GM12878 (cell line): ENCODE measurements at regions not wholly inside any gene's neighbourhood (a gene's known extent, or its start where the extent isn't known, plus 50 kb on each side); places are given as distances from the start of the nearest gene placed in this dataset.

Source experiments
- BHLHE40 ChIP-seq, 2 experiments: fragments of 450-650 bp in 1 of 2; IDR thresholded peaks; 2 replicates each; pipeline ENCODE4 v1.6.1; 2011 to 2017; ENCODE audit warnings: low read depth in 2 of 2, borderline replicate concordance in 1 of 2, improper control_type of control experiment in 1 of 2, low read length in 1 of 2, mild to moderate bottlenecking in 1 of 2
- DPF2 ChIP-seq: fragments of 450-650 bp; IDR thresholded peaks from 2 replicates; pipeline ENCODE4 v1.6.1; 2017; ENCODE audit warnings: mild to moderate bottlenecking
- ETV6 ChIP-seq, 2 experiments: fragments of 450-650 bp in 1 of 2; IDR thresholded peaks in 1 of 2; conservative IDR thresholded peaks in 1 of 2; 2 replicates each; pipeline ENCODE4 v1.6.1; 2014; ENCODE audit warnings: antibody characterized with exemption in 1 of 2, borderline replicate concordance in 1 of 2, low read depth in 1 of 2, mild to moderate bottlenecking in 1 of 2, moderate library complexity in 1 of 2
- HDGF ChIP-seq: fragments of 450-650 bp; IDR thresholded peaks from 2 replicates; pipeline ENCODE4 v1.6.1; 2016; ENCODE audit warnings: antibody characterized with exemption
- IKZF1 ChIP-seq: fragments of 450-650 bp; conservative IDR thresholded peaks from 2 replicates; pipeline ENCODE4 v1.6.1; 2017; ENCODE audit warnings: antibody characterized with exemption, mild to moderate bottlenecking
- JUNB ChIP-seq: IDR thresholded peaks from 2 replicates; pipeline ENCODE4 v1.6.1; 2016; ENCODE audit warnings: antibody characterized with exemption, mild to moderate bottlenecking
- NBN ChIP-seq: fragments of 450-650 bp; IDR thresholded peaks from 2 replicates; pipeline ENCODE4 v1.6.1; 2016
- NR2C2 ChIP-seq: IDR thresholded peaks from 2 replicates; pipeline ENCODE4 v1.6.1; 2011; ENCODE audit warnings: borderline replicate concordance, low read depth; ENCODE audit not compliant: control insufficient read depth, insufficient read length
- RUNX3 ChIP-seq: IDR thresholded peaks from 2 replicates; pipeline ENCODE4 v1.6.1; 2012; ENCODE audit warnings: low read length, inconsistent platforms
- SMC3 ChIP-seq: IDR thresholded peaks from 2 replicates; pipeline ENCODE4 v1.6.1; 2011; ENCODE audit warnings: low read length, improper control_type of control experiment, borderline replicate concordance
- SREBF2 ChIP-seq: IDR thresholded peaks from 2 replicates; pipeline ENCODE4 v1.6.1; 2012; ENCODE audit warnings: mild to moderate bottlenecking, low read length
- SRF ChIP-seq, 2 experiments: IDR thresholded peaks; 2 replicates each; pipeline ENCODE4 v1.6.1; 2011; ENCODE audit warnings: low read depth in 2 of 2, low read length in 2 of 2, mild to moderate bottlenecking in 1 of 2, moderate library complexity in 1 of 2
- ZSCAN29 ChIP-seq: fragments of 450-650 bp; IDR thresholded peaks from 2 replicates; pipeline ENCODE4 v1.6.1; 2017; ENCODE audit warnings: mild to moderate bottlenecking, moderate library complexity
- TF ChIP-seq, protein P1 (sequence below): IDR thresholded peaks from 2 replicates; pipeline ENCODE4 v1.6.1; 2011; ENCODE audit warnings: low read depth, mild to moderate bottlenecking, low read length, moderate library complexity, borderline replicate concordance; ENCODE audit errors: extremely low read depth
- TF ChIP-seq, protein P2 (sequence below): IDR thresholded peaks from 2 replicates; pipeline ENCODE4 v1.6.1; 2012; ENCODE audit warnings: low read depth, low read length, improper control_type of control experiment
- TF ChIP-seq, protein P3 (sequence below): fragments of 450-650 bp; IDR thresholded peaks from 2 replicates; pipeline ENCODE4 v1.6.1; 2016; ENCODE audit warnings: mild to moderate bottlenecking, moderate library complexity, borderline replicate concordance
- TF ChIP-seq, protein P4 (sequence below): fragments of 150-350 bp; IDR thresholded peaks from 2 replicates; pipeline ENCODE4 v1.6.1; 2014; ENCODE audit warnings: mild to moderate bottlenecking, low read depth, low read length
- TF ChIP-seq, protein P5 (sequence below): fragments of 450-650 bp; IDR thresholded peaks from 2 replicates; pipeline ENCODE4 v1.6.1; 2016; ENCODE audit warnings: mild to moderate bottlenecking
- TF ChIP-seq, protein P6 (sequence below), 3 experiments: IDR thresholded peaks in 2 of 3; conservative IDR thresholded peaks in 1 of 3; 2 replicates each; pipeline ENCODE4 v1.5.1; 2011; ENCODE audit warnings: low read depth in 3 of 3, low read length in 3 of 3, mild to moderate bottlenecking in 3 of 3, control low read depth in 2 of 3, moderate library complexity in 2 of 3, inconsistent platforms in 1 of 3, mixed read lengths in 1 of 3; ENCODE audit not compliant: control insufficient read depth in 2 of 3, insufficient read depth in 1 of 3; ENCODE audit errors: extremely low read depth in 1 of 3

DNA sequence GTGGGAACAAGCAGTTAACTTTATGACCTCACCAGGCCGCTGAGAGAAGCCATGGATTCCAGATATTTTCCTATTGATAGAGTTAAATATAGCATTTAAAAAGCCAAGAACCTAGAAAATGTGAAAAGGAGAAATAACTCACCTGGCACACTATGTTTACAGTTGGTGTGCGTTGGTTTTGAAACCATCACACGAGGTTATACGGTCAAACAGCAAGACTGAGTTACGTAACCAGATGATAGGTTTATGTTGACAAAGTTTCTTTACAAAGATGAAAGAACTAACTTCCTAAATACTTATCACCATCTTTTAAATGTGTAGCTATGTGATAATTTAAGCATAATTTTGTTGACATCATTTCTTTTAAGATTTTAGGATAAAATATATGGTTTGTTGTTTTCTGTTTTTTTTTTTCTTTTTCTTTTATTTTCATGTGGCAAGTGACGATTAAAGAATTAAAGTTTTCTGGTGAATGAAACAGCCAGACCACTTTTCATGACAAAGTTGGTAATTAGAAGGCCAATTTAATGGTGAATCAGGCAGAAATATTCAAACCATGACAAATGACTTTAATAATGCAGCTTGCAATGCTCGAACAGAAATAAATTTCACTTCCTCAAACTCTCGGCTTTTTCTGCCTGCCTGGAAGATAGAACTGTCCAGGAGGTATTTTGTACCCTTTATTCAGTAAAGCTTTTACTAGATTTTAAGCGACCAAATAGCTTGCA is 339.1 kb upstream of the OBI1 start (continued):
- TF ChIP-seq, protein P1, sequence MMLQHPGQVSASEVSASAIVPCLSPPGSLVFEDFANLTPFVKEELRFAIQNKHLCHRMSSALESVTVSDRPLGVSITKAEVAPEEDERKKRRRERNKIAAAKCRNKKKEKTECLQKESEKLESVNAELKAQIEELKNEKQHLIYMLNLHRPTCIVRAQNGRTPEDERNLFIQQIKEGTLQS = no peak
- TF ChIP-seq, protein P2, sequence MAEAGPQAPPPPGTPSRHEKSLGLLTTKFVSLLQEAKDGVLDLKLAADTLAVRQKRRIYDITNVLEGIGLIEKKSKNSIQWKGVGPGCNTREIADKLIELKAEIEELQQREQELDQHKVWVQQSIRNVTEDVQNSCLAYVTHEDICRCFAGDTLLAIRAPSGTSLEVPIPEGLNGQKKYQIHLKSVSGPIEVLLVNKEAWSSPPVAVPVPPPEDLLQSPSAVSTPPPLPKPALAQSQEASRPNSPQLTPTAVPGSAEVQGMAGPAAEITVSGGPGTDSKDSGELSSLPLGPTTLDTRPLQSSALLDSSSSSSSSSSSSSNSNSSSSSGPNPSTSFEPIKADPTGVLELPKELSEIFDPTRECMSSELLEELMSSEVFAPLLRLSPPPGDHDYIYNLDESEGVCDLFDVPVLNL = no peak
- no peak for TF ChIP-seq ETV6 (conservative IDR thresholded peaks at IDR 0.05 in 1 of 2, IDR thresholded peaks at IDR 0.05 in 1 of 2; ENCODE audit: borderline replicate concordance in 1 of 2, low read depth in 1 of 2)
- TF ChIP-seq SRF (IDR thresholded peaks at IDR 0.05; ENCODE audit: low read depth in 2 of 2, low read length in 2 of 2) = 0 out of 4 replicates have a peak, but pooled peaks of 1 of the 2 experiments have one; percentile 26
- no peak for TF ChIP-seq JUNB
- TF ChIP-seq RUNX3 = no peak
- TF ChIP-seq IKZF1 = 0 out of 2 replicates have a peak, but pooled peaks have one; percentile 39
- TF ChIP-seq, protein P3, sequence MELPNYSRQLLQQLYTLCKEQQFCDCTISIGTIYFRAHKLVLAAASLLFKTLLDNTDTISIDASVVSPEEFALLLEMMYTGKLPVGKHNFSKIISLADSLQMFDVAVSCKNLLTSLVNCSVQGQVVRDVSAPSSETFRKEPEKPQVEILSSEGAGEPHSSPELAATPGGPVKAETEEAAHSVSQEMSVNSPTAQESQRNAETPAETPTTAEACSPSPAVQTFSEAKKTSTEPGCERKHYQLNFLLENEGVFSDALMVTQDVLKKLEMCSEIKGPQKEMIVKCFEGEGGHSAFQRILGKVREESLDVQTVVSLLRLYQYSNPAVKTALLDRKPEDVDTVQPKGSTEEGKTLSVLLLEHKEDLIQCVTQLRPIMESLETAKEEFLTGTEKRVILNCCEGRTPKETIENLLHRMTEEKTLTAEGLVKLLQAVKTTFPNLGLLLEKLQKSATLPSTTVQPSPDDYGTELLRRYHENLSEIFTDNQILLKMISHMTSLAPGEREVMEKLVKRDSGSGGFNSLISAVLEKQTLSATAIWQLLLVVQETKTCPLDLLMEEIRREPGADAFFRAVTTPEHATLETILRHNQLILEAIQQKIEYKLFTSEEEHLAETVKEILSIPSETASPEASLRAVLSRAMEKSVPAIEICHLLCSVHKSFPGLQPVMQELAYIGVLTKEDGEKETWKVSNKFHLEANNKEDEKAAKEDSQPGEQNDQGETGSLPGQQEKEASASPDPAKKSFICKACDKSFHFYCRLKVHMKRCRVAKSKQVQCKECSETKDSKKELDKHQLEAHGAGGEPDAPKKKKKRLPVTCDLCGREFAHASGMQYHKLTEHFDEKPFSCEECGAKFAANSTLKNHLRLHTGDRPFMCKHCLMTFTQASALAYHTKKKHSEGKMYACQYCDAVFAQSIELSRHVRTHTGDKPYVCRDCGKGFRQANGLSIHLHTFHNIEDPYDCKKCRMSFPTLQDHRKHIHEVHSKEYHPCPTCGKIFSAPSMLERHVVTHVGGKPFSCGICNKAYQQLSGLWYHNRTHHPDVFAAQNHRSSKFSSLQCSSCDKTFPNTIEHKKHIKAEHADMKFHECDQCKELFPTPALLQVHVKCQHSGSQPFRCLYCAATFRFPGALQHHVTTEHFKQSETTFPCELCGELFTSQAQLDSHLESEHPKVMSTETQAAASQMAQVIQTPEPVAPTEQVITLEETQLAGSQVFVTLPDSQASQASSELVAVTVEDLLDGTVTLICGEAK = no peak; the same call in 1 of the 2 replicates
- TF ChIP-seq DPF2 = peak; percentile 84
- no peak for TF ChIP-seq NR2C2
- TF ChIP-seq NBN = peak; percentile 46; the same call in 1 of the 2 replicates
- TF ChIP-seq, protein P4, sequence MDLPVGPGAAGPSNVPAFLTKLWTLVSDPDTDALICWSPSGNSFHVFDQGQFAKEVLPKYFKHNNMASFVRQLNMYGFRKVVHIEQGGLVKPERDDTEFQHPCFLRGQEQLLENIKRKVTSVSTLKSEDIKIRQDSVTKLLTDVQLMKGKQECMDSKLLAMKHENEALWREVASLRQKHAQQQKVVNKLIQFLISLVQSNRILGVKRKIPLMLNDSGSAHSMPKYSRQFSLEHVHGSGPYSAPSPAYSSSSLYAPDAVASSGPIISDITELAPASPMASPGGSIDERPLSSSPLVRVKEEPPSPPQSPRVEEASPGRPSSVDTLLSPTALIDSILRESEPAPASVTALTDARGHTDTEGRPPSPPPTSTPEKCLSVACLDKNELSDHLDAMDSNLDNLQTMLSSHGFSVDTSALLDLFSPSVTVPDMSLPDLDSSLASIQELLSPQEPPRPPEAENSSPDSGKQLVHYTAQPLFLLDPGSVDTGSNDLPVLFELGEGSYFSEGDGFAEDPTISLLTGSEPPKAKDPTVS = no peak
- no peak for TF ChIP-seq SMC3
- no peak for TF ChIP-seq ZSCAN29
- no peak for TF ChIP-seq HDGF
- TF ChIP-seq SREBF2 = no peak
- peak; percentile 46 to 73; a peak in 3 of 4 replicates for TF ChIP-seq BHLHE40 (IDR thresholded peaks at IDR 0.05; ENCODE audit: borderline replicate concordance in 1 of 2, low read depth in 2 of 2, low read length in 1 of 2)
- TF ChIP-seq, protein P5, sequence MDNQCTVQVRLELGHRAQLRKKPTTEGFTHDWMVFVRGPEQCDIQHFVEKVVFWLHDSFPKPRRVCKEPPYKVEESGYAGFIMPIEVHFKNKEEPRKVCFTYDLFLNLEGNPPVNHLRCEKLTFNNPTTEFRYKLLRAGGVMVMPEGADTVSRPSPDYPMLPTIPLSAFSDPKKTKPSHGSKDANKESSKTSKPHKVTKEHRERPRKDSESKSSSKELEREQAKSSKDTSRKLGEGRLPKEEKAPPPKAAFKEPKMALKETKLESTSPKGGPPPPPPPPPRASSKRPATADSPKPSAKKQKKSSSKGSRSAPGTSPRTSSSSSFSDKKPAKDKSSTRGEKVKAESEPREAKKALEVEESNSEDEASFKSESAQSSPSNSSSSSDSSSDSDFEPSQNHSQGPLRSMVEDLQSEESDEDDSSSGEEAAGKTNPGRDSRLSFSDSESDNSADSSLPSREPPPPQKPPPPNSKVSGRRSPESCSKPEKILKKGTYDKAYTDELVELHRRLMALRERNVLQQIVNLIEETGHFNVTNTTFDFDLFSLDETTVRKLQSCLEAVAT = peak; percentile 98
- TF ChIP-seq, protein P6, sequence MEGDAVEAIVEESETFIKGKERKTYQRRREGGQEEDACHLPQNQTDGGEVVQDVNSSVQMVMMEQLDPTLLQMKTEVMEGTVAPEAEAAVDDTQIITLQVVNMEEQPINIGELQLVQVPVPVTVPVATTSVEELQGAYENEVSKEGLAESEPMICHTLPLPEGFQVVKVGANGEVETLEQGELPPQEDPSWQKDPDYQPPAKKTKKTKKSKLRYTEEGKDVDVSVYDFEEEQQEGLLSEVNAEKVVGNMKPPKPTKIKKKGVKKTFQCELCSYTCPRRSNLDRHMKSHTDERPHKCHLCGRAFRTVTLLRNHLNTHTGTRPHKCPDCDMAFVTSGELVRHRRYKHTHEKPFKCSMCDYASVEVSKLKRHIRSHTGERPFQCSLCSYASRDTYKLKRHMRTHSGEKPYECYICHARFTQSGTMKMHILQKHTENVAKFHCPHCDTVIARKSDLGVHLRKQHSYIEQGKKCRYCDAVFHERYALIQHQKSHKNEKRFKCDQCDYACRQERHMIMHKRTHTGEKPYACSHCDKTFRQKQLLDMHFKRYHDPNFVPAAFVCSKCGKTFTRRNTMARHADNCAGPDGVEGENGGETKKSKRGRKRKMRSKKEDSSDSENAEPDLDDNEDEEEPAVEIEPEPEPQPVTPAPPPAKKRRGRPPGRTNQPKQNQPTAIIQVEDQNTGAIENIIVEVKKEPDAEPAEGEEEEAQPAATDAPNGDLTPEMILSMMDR (IDR thresholded peaks at IDR 0.05 in 2 of 3, conservative IDR thresholded peaks at IDR 0.05 in 1 of 3; ENCODE audit: control insufficient read depth in 2 of 3, extremely low read depth in 1 of 3, insufficient read depth in 1 of 3, low read depth in 3 of 3, low read length in 3 of 3) = no peak
